Caco-2 (cell line): ENCODE measurements at regions not wholly inside any gene's neighbourhood (a gene's known extent, or its start where the extent isn't known, plus 50 kb on each side); places are given as distances from the start of the nearest gene placed in this dataset.

Experiments used
- BruUV-seq: library from RNA; stranded (reverse); fragments of 400-500 nt; replicated peaks from 2 replicates; lab custom pipeline; 2021; lab: Mats Ljungman, UMichigan
- CTCF ChIA-PET: fragments of 300-600 bp; sonication (Branson Sonifier 250); formaldehyde crosslinking; loops from one replicate; lab custom pipeline; 2022; ENCODE audit warnings: antibody characterized with exemption; lab: Charles Lee
- POLR2A ChIA-PET: fragments of 300-600 bp; sonication (Branson Sonifier 250); formaldehyde crosslinking; loops from one replicate; lab custom pipeline; 2022; ENCODE audit warnings: antibody characterized with exemption; lab: Charles Lee
- DNase-seq, 2 experiments: peaks; one replicate each; pipeline versions ENCODE4 v3.0.0 to v3.0.0-alpha.2; 2020 to 2022
- H3K27me3 ChIP-seq: replicated peaks from 2 replicates; pipeline ENCODE4 v1.6.0; 2011; ENCODE audit warnings: low read length; ENCODE audit not compliant: control insufficient read depth, insufficient read depth
- H3K36me3 ChIP-seq: 2 replicates; pipeline ENCODE4 v1.5.1; 2011; ENCODE audit warnings: low read length; ENCODE audit not compliant: control insufficient read depth, insufficient read depth
- H3K4me1 ChIP-seq: fragments of 250-450 bp; sonication (Bioruptor Pico); 2 replicates; pipeline ENCODE4 v1.5.1; 2020; ENCODE audit warnings: mild to moderate bottlenecking
- H3K4me3 ChIP-seq: 2 replicates; pipeline ENCODE4 v1.5.1; 2011; ENCODE audit warnings: low read depth, mild to moderate bottlenecking, control low read depth, low read length
- H3K9me3 ChIP-seq: fragments of 250-450 bp; sonication (Bioruptor Pico); 2 replicates; pipeline ENCODE4 v1.5.1; 2020; ENCODE audit warnings: mild to moderate bottlenecking, moderate library complexity
- H3K27ac Mint-ChIP-seq: one replicate; pipeline ENCODE4 v1.8.0; 2022; ENCODE audit warnings: mixed read lengths; ENCODE audit not compliant: unreplicated experiment
- H3K27me3 Mint-ChIP-seq: one replicate; pipeline ENCODE4 v1.8.0; 2022; ENCODE audit warnings: mixed read lengths; ENCODE audit not compliant: insufficient read depth, unreplicated experiment
- H3K36me3 Mint-ChIP-seq: one replicate; pipeline ENCODE4 v1.8.0; 2022; ENCODE audit warnings: mild to moderate bottlenecking, mixed read lengths; ENCODE audit not compliant: insufficient read depth, unreplicated experiment
- H3K4me1 Mint-ChIP-seq: one replicate; pipeline ENCODE4 v1.8.0; 2022; ENCODE audit warnings: low read depth, mixed read lengths; ENCODE audit not compliant: unreplicated experiment
- H3K4me3 Mint-ChIP-seq: one replicate; pipeline ENCODE4 v1.8.0; 2022; ENCODE audit warnings: mild to moderate bottlenecking, moderate library complexity, mixed read lengths; ENCODE audit not compliant: unreplicated experiment
- H3K9me3 Mint-ChIP-seq: one replicate; pipeline ENCODE4 v1.8.0; 2022; ENCODE audit warnings: mixed read lengths; ENCODE audit not compliant: unreplicated experiment
- intact Hi-C: fragments of 100-400 bp; cut with micrococcal nuclease; formaldehyde crosslinking; loops from one replicate; pipeline ENCODE4 v1.10.0; 2022; ENCODE audit not compliant: unreplicated experiment
- TF ChIP-seq, protein P1 (sequence below), 2 experiments: fragments of 200-600 bp in 1 of 2; IDR thresholded peaks; 1 replicate in 1 of 2; 2 replicates in 1 of 2; pipeline versions ENCODE4 v1.5.1 to v1.8.0; 2011 to 2022; ENCODE audit warnings: antibody characterized with exemption in 1 of 2, control low read depth in 1 of 2, inconsistent platforms in 1 of 2, low read depth in 1 of 2, low read length in 1 of 2, mild to moderate bottlenecking in 1 of 2, moderate library complexity in 1 of 2; ENCODE audit not compliant: insufficient read depth in 1 of 2, severe bottlenecking in 1 of 2, unreplicated experiment in 1 of 2

DNA sequence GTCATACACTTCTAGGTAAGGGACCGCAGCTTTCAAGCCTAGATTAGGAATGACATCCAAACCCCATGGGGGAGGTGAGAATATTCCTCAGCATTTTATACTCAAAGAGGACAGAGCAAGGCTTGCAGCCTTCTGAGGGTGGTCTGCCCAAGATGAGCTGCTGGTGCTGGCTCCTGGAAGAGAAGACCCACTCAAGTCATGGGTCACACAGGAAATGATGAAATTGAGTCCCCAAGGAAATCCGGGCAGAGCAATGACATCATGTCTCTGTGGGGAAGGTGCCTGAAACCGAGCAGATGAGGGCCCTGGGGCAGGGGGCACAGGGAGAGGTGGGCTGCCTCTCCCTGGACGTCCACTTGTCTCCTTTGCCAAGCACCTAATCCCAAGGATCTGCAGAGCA, 468.7 kb downstream of the TSHZ3 start:
- no peak overlapping the region for H3K27ac Mint-ChIP-seq
- peaks cover 2% of the 10 kb centered on the region for H3K27me3 Mint-ChIP-seq
- Histone ChIP-seq H3K9me3 (no peaks in the 10 kb centered on the region), H3K36me3 (no peaks in the 10 kb centered on the region), H3K4me3 (no peak overlapping the region), H3K27me3 (no peaks in the 10 kb centered on the region), H3K4me1 (no peaks in the 10 kb centered on the region)
- DNase-seq: no peak
- no peak overlapping the region for H3K4me3 Mint-ChIP-seq
- intact Hi-C loops: no loop called here
- no TSS peak for BruUV-seq
- POLR2A ChIA-PET: no interaction called here
- CTCF ChIA-PET: no interaction called here
- no peaks in the 10 kb centered on the region for H3K4me1 Mint-ChIP-seq
- TF ChIP-seq, protein P1, sequence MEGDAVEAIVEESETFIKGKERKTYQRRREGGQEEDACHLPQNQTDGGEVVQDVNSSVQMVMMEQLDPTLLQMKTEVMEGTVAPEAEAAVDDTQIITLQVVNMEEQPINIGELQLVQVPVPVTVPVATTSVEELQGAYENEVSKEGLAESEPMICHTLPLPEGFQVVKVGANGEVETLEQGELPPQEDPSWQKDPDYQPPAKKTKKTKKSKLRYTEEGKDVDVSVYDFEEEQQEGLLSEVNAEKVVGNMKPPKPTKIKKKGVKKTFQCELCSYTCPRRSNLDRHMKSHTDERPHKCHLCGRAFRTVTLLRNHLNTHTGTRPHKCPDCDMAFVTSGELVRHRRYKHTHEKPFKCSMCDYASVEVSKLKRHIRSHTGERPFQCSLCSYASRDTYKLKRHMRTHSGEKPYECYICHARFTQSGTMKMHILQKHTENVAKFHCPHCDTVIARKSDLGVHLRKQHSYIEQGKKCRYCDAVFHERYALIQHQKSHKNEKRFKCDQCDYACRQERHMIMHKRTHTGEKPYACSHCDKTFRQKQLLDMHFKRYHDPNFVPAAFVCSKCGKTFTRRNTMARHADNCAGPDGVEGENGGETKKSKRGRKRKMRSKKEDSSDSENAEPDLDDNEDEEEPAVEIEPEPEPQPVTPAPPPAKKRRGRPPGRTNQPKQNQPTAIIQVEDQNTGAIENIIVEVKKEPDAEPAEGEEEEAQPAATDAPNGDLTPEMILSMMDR (IDR thresholded peaks at IDR 0.05; ENCODE audit: insufficient read depth in 1 of 2, low read depth in 1 of 2, low read length in 1 of 2, severe bottlenecking in 1 of 2, unreplicated experiment in 1 of 2): no peak
- H3K36me3 Mint-ChIP-seq: no peaks in the 10 kb centered on the region
- H3K9me3 Mint-ChIP-seq: no peaks in the 10 kb centered on the region

DNA sequence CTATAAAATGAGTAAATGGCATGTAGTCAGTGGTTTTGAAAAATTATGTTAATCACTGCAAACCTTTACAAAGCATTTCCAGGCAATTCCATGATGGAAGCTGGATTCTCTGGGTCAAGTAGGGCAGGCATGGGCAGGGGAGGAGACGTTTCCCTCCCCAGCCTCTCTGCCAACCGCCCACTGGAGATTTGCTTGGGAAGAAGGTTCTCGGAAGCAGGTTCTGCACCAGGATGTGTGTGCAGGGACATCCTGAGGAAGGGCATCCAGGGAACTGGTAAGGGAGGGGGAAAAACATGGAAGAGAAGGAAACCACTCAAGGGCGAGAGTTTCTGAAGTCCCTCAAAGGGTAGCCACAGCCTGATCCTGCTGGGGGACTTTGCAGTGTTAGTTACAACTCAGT, 469.1 kb downstream of the TSHZ3 start:
- Mint-ChIP-seq H3K4me3 (no peak overlapping the region), H3K27me3 (peaks cover 2% of the 10 kb centered on the region), H3K36me3 (no peaks in the 10 kb centered on the region), H3K27ac (no peak overlapping the region), H3K4me1 (no peaks in the 10 kb centered on the region), H3K9me3 (no peaks in the 10 kb centered on the region)
- H3K36me3 ChIP-seq: no peaks in the 10 kb centered on the region
- no peak for DNase-seq
- intact Hi-C loops: no loop called here
- ChIA-PET CTCF (no interaction called here), POLR2A (no interaction called here)
- TF ChIP-seq, protein P1 (IDR thresholded peaks at IDR 0.05; ENCODE audit: insufficient read depth in 1 of 2, low read depth in 1 of 2, low read length in 1 of 2, severe bottlenecking in 1 of 2, unreplicated experiment in 1 of 2): no peak
- H3K4me3 ChIP-seq: no peak overlapping the region
- no peaks in the 10 kb centered on the region for H3K9me3 ChIP-seq
- no TSS peak for BruUV-seq
- no peaks in the 10 kb centered on the region for H3K4me1 ChIP-seq
- no peaks in the 10 kb centered on the region for H3K27me3 ChIP-seq

DNA sequence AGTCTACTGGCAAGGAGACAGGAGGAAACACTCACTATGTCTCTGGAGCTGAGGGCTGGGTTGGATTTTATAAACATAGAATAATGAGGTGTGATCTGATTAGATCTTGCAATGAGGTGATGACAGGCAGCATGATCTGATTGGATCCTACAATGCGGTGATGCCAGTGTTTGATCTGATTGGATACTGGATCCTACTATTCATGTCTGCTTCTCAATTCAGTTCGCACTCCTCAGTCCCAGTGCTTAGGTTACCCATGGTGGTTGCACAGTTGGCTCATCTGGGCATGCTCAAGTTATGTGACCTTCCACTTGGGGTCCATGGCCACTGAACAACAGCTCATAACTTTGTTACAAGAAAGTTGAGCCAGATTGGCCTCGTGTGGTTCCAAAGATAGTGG, 469.5 kb downstream of the TSHZ3 start:
- Mint-ChIP-seq H3K4me3 (no peak overlapping the region), H3K27ac (no peak overlapping the region), H3K4me1 (no peaks in the 10 kb centered on the region), H3K27me3 (peaks cover 2% of the 10 kb centered on the region), H3K36me3 (no peaks in the 10 kb centered on the region), H3K9me3 (no peaks in the 10 kb centered on the region)
- no peaks in the 10 kb centered on the region for H3K27me3 ChIP-seq
- no TSS peak for BruUV-seq
- intact Hi-C loops: no loop called here
- no peaks in the 10 kb centered on the region for H3K4me1 ChIP-seq
- H3K9me3 ChIP-seq: no peaks in the 10 kb centered on the region
- TF ChIP-seq, protein P1 (IDR thresholded peaks at IDR 0.05; ENCODE audit: insufficient read depth in 1 of 2, low read depth in 1 of 2, low read length in 1 of 2, severe bottlenecking in 1 of 2, unreplicated experiment in 1 of 2): no peak
- H3K36me3 ChIP-seq: no peaks in the 10 kb centered on the region
- ChIA-PET CTCF (no interaction called here), POLR2A (no interaction called here)
- no peak overlapping the region for H3K4me3 ChIP-seq
- DNase-seq: no peak
